ENCODE measurements at regions not wholly inside any gene's neighbourhood (a gene's known extent, or its start where the extent isn't known, plus 50 kb on each side); places are given as distances from the start of the nearest gene placed in this dataset.
A peak's percentile ranks its signal among the peaks of the same experiment; 100 is the strongest.

- TF ChIP-seq CTCF (IDR thresholded peaks at IDR 0.05) (peak; percentile 11; the same call in 1 of the 2 replicates), ZFX (IDR thresholded peaks at IDR 0.05; ENCODE audit: borderline replicate concordance) (no peak)
These were observed 166.6 kb downstream of the KITLG start for GRCh38 chr12:88413646-88414045.

All from 22Rv1 (cell line).